GM21367 (cell line): ENCODE measurements at regions not wholly inside any gene's neighbourhood (a gene's known extent, or its start where the extent isn't known, plus 50 kb on each side); places are given as distances from the start of the nearest gene placed in this dataset.

Source experiments
- ATAC-seq: cut with Tn5 transposase; IDR thresholded peaks from one replicate; pipeline ENCODE4 v1.9.1; 2021; ENCODE audit not compliant: unreplicated experiment

DNA sequence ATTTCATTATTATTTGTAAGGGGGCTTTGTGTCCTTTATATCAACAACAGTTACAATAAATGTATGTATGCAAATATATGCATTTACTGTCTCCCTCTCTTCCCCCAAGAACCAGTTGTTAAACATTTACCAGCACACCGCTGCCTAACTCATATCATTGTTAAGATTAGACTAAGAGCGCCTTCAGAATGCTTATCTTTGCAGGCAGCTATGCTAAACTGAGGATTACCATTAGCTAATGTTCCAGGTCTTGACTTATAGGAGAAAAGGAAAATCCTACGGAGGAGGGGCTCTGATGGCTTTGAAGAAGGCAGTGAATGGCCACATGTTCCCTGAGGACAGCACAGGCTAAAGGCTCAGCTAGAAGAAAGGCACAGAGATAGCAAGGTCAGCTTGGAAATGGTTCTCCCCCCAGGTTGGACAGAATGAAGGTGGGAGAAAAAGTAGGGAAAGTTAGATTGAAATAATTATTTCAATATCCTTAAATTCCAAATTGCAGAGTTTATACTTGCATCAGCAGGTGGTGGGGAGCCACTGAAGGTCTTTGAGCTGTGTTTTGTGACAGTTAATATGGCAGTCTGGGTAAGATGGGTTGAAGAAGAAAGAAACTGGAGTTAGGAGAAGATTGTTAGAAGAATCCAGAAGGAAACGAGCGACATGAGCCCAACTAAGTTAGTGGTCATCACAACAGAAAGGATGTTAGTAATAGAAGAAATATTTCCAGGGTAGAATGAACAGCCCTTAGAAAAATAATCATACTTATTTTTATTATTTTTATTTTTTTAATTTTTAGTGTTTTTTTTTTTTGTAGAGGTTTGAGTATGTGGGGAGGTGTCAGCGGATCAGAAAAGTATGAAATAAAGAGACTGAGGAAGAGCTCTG lies 87.0 kb upstream of the MAF start:
- no peak for ATAC-seq

DNA sequence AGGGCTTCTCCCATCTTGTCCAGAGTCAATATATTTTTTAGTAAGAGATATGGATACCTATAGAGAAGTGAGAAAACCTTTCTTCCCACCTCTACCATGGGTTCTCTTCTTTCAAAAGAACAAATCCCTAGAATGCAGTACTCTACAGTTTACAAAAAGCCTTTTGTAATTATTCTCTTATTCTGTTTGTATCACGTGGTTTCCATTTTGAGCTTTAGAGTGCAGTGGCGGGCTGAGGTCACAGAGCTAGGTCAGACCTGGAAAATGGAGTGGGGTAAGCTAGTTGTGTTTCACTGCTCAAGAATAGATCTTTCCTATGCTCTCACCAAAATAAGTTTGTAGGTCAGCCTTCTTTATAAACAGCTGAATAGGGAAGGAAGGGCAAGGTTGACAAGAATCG lies 85.3 kb upstream of the MAF start:
- no peak for ATAC-seq

DNA sequence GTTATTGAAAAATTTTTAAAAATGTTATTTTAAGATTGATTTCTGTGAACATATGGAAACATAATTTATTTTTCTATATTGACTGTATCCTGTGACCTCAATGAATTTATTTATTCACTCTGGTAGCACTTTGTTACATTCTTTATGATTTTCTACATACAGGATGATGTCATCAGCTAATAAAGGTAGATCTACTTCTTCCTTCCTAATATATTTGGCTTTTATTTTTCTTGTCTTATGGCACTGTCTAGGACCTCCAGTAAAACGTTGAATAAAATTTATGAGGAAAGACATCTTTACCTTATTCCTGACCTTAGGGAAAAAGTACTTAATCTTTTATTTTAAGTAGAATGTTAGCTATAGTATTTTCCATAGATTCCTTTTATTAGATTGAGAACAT lies 78.8 kb upstream of the MAF start:
- no peak for ATAC-seq

DNA sequence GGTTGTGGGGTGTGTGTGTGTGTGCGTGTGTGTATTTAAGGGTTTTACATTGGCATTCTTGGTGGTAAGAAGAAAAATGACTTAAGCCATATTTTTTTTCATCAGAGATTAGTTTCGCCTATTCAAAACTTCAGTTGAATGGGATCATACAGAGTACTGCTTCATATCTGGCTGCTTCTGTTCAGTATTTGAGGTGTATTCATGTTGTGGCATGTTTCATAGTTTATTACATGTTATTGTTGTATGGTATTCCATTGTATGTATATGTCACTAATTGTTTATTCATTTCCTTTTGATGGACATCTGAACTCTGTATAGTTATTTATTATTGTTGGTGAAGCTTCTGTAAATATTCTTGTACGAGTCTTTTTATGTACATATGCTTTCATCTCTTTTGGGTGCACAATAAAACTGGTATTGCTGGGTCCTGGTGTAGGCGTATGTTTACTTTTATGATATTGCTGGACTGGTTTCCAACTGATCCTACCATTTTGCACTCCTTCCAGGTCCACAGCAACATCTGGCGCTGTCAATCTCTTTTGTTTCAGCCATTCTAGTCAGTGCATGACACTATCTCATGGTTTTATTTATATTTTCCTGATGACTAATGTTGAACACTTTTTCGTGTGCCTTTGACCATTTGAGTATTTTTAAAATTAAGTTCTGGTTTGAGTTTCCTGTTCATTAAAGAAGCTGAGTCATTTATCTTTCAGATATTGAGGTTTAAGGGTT lies 77.4 kb upstream of the MAF start:
- ATAC-seq, result no peak

DNA sequence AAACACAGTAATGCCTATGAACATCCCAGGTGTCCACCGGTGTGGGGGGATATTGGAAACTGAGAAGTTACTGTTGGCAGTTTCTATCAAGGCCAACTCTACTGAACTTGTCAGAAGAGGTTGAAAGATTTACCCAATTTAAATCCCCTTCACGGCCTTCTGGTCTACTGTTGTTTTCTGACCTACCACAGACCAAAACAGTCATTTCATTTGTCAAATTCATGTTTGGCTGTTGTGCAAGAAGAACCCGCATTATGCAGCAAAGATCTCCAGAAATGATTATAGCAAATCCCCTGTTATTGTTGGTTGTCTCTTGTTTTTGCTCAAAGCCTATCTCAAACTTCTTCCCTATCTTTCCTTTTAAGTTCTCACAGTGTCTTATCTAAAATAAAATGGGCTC lies 73.1 kb upstream of the MAF start:
- no peak for ATAC-seq

DNA sequence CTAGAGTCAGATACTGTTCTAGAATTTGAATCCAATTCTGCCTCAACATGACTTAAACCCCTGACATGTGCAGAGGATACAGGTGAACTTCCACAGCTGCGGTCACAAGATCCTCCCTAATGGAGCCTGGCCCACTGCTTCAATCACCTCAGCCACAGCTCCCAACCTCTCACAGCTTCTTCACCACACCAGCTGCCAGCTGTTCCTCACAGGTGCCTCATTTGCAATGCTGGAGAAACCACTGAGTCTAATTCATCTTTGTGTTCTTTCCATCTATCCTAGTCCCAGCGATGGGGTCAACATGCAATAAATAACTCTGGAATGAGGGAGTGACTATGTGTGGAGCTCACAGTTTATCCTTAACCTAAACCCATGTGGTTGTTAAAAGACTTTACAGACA lies 72.0 kb upstream of the MAF start:
- no peak for ATAC-seq

DNA sequence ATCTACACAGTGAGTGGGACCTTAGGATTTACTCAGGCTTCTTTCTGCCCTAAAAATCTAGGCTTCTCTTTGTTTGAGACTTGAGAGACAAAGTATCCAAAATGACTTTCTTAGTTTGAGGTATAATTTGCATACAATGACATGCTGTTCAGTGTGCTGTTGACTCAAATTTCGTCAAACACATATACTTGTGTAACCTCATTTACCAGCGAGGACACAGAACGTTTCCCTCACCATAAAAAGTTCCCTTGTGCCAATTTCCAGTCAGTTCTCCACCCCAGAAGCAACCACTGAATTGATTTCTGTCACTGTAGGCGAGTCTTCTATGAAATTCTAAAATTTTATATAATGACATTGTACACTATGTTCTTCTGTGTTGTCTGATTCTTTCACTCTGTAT lies 68.0 kb upstream of the MAF start:
- ATAC-seq, result no peak

DNA sequence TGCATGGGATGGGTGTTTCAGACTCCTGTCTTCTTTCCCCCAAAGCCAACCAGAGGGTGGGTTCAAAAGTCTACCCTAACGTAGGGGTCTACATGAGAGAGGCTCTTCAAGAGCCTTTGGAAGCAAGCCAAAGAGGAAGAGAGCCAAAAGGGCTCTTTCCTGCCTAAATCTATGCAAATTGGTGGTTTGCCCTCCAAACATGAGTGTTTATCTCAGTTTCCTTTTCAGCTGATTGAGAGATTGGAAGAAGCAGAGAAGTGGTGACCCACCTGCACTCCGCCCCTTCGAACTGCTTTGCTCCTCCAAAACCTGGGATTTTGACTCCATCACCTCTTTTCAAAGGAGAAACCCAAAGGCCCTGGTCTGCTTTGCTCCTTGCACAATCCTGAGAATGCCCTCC lies 65.4 kb upstream of the MAF start:
- no peak for ATAC-seq

DNA sequence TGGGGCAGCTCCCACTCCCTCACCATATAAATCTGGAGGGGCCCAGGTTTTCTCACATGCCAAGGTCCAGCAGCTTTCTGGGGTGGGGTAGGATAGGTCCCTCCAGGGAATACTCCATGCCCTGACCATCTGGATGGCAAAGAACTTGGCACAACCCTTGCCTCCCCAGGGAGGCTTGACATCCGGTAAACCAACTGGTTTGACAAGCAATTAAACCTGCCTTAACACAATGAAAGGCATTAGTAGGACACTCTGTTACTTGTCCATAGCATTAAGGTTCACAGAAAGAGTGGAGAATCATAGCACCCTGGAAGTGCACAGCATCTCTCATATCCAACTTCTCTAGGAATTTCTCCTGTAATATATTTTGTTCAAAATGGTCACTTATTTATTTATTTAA lies 63.9 kb upstream of the MAF start:
- no peak for ATAC-seq

DNA sequence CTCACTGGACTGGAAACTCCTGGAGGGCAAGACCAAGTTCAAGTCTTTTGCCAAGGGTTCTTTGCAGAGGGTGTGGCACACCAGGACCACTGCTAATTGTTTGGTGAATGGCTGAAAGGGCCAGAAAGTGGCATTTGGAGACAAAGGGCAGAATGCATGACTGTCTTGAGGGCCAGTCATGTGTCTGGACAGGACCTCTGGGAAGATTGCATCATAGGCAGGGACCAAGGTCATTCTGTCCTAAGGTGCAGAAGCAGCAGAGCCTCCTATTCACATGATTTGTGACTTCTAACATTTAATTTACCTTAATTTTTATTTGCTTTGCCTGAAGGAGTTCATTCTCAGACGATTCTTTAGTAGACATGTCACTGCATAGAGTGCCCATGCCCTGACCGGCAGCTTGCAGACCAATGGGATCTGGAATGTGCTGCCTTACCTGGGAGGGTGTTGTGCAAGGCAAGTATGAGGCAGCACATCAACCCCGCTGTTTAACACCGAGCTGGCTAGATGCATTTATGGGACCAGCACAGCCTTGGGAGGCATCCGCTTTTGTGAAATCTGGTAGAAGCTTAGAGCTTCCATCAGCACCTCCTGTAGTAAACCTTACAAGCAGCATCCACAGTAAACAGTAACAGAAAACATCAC lies 62.3 kb upstream of the MAF start:
- ATAC-seq, result no peak

DNA sequence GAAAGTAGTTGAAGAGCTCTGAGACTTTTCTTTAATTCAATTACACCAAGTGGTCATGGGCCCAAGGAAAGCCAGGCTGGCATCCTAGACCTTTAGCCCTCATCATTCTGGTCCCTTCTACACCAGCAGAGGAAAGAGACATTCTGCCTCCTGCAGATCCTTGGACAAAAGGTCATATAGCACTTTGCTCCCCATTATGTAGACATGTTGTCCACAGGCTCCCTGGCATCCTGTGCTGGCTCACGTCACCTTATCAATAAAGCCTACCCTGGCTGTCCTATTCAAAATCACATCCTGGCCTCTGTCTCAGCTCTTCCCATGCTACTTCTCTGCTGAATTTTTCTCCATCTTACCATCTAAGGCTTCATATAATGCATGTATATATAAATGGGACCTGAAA lies 61.6 kb upstream of the MAF start:
- ATAC-seq, result no peak

DNA sequence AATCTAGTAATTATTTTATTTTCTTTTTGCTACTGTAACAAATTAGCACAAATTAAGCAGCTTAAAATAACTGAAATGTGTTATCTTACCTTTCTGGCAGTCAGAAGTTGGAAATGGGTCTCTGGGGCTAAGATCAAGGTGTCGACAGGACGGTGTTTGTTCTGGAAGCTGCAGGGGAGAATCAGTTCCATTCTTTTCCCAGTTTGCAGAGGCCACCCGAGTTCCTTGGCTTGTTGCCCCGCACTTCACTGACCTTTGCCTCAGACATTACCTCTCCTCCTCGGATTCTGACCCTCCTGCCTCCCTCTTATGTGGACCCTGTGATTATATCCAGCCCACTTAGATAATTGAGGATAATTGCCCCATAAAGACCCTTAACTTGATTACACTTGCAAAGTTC lies 61.0 kb upstream of the MAF start:
- no peak for ATAC-seq

DNA sequence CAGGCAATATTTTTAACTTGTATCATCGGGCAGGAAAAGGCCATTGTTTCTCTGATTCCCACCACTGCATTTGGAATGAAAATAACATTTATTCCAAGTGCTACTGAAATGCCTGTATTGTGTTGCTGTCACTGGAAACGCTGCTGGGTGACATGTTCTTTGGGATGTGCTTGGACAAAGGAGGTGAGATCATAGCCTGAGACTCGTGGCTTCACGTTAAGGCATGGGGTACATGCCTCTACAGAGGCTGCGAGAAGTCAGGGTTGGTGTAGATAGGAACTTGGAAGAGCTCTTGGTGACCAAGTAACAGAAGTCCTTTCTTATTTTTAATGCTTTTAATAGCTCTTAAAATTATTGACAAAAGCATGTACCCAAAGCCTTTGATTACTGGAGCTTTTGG lies 58.8 kb upstream of the MAF start:
- ATAC-seq, result no peak

DNA sequence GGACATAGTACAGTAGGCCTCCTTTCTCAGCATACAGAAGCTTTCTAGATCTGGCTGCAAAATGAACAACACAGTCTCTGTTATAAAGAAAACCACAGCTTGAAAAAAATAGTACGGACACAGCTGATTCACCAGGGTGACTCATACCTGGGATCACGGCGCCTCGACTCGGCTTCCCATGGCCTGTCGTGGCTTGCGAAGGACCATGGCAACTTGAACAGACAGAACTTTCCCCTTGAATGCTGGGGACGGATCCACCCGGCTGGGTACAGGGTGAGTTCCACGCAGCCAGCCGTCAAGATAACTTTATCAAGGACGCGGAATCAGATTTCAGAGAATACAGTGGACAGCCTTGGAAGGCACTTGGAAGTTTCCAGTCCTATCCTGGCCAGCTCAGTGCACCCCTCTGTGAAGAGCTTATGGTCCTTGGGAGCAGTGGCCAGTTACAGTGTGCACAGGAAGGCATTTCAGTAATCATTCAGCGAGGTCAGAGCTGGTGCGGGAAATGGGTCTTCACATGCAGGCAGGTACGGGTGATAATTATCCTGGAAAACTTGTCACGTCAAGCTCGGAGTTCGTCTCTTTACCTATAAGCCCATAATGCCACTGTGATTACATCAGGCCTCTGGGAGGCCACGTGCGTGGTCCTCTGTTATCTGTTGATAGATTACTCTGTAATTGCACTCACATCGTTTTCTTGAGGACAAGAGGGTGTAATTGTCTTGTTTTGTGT lies 57.9 kb upstream of the MAF start:
- no peak for ATAC-seq

DNA sequence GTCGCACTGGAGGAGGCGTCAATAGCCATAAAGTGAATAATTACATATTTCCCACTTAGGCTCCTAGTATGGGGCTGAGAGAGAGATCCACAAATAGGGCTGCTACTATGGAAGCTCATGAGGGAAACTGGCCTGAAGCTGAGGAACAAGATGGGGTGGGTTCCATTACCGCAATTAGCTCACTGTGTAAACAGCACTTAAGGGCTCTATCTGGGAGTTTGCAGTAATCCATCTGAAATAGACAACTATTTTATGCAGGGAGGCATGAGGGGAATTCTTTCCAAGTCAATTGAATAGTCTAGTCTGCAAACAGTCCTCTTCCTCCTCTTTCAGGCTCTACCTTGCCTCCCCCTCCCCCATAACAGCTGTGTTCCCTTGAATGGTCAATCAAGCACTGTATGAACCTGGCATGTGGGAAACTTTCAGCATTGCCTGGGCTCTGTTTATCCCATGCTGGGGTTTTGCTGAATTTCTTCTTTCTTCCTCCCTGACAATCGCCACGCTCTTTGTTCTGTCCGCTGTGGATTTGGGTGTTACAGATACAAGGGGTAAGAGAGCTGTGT lies 56.1 kb upstream of the MAF start:
- no peak for ATAC-seq

DNA sequence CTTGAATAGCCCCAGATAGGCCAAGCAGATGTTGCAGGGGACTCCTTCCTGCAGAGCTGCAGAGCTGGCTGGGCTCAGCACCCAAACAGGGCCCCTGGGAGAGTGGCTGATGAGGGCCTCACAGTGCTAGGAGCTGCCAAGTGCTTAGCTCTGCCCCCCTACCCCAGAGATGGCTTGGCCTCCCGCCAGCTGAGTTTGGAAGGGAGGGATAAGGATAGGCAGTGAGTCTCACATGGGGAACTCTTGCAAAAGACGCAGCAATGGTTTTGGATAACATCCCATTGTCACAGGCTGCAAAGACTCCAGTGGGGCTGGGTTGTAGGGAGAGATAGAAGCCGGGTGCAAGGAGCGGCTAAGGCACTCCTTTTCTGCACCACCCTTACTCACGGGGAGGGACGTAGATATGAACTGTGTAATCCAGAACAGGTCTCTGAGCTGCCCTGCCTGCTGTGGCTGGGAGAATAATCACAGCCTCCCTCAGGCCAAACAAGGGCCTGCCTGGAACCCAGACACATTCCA lies 52.9 kb upstream of the MAF start:
- no peak for ATAC-seq

DNA sequence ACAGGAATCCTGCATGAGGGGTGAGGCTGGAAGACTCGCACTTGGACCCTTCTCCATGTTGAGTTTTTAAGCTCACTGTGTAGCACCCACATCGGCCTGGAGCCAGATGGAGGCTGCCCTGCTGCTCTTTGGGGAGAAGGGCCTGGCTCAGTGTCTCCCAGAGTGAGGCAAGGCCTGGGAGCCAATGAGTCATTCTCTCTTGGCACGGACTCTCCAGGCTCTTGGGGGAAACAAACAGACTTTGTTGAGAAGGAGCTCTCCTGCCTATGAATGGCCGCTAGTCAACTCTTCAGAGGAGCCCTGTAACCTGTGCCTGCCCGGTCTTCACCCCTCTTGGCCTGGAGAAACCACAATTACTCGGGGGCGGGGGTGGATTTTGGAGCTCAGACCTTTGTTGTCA lies 50.8 kb upstream of the MAF start:
- no peak for ATAC-seq
